ENCODE measurements at regions not wholly inside any gene's neighbourhood (a gene's known extent, or its start where the extent isn't known, plus 50 kb on each side); places are given as distances from the start of the nearest gene placed in this dataset.

GRCh38 chr5:97454015-97454414 is 271.0 kb upstream of the RIOK2 start:
- no peaks in the 10 kb centered on the region for H3K79me2 ChIP-seq (replicated peaks; ENCODE audit: insufficient read depth, low read length)
- no peak overlapping the region for H3K27ac ChIP-seq (ENCODE audit: low read length)
- H3F3A ChIP-seq (ENCODE audit: insufficient read depth, low read length, poor library complexity, severe bottlenecking) = no peaks in the 10 kb centered on the region
- H3K9me3 ChIP-seq (ENCODE audit: low read length) = no peaks in the 10 kb centered on the region
- H3K9ac ChIP-seq (ENCODE audit: low read length) = no peak overlapping the region
- no peaks in the 10 kb centered on the region for H3K36me3 ChIP-seq (ENCODE audit: insufficient read depth, low read length)
- H3K4me2 ChIP-seq (ENCODE audit: low read length) = no peak overlapping the region
- TF ChIP-seq POLR2AphosphoS5 (IDR thresholded peaks at IDR 0.05) = no peak
- no peak for TF ChIP-seq EZH2 (IDR thresholded peaks at IDR 0.05; ENCODE audit: borderline replicate concordance, insufficient read depth, low read length, poor library complexity, severe bottlenecking)
- TF ChIP-seq RAD21 (conservative IDR thresholded peaks at IDR 0.05) = no peak
- TF ChIP-seq CTCF (IDR thresholded peaks at IDR 0.05; ENCODE audit: poor library complexity, severe bottlenecking) = no peak
- no peak overlapping the region for H2AFZ ChIP-seq (ENCODE audit: low read depth, low read length)
- no peaks in the 10 kb centered on the region for H4K20me1 ChIP-seq (ENCODE audit: insufficient read depth)
- no peak overlapping the region for H3K4me3 ChIP-seq (ENCODE audit: low read length)
- no peaks in the 10 kb centered on the region for H3K27me3 ChIP-seq (ENCODE audit: insufficient read depth, low read depth, low read length)
- H3K9me2 ChIP-seq (ENCODE audit: insufficient read depth, low read length) = no peaks in the 10 kb centered on the region

GRCh38 chr5:97455996-97456395 is 272.9 kb upstream of the RIOK2 start:
- Histone ChIP-seq H3K9ac (ENCODE audit: low read length) (no peak overlapping the region), H3K27me3 (ENCODE audit: insufficient read depth, low read depth, low read length) (no peaks in the 10 kb centered on the region)
- TF ChIP-seq TAF1 (IDR thresholded peaks at IDR 0.05; ENCODE audit: low read depth) (no peak), REST (IDR thresholded peaks at IDR 0.05; ENCODE audit: borderline replicate concordance) (no peak), POLR2AphosphoS5 (IDR thresholded peaks at IDR 0.05) (no peak), EP300 (conservative IDR thresholded peaks at IDR 0.05; ENCODE audit: poor library complexity, severe bottlenecking) (no peak), CTCF (IDR thresholded peaks at IDR 0.05; ENCODE audit: poor library complexity, severe bottlenecking) (no peak), SMC3 (conservative IDR thresholded peaks at IDR 0.05; ENCODE audit: poor library complexity) (no peak), EZH2 (IDR thresholded peaks at IDR 0.05; ENCODE audit: borderline replicate concordance, insufficient read depth, low read length, poor library complexity, severe bottlenecking) (no peak), MXI1 (conservative IDR thresholded peaks at IDR 0.05; ENCODE audit: poor library complexity, severe bottlenecking) (no peak), RAD21 (conservative IDR thresholded peaks at IDR 0.05) (no peak)

More at GRCh38 chr5:97455996-97456395, 272.9 kb upstream of the RIOK2 start:
- Histone ChIP-seq H2AFZ (ENCODE audit: low read depth, low read length) (no peak overlapping the region), H3K9me3 (ENCODE audit: low read length) (no peaks in the 10 kb centered on the region), H3F3A (ENCODE audit: insufficient read depth, low read length, poor library complexity, severe bottlenecking) (no peaks in the 10 kb centered on the region), H3K9me2 (ENCODE audit: insufficient read depth, low read length) (no peaks in the 10 kb centered on the region), H3K27ac (ENCODE audit: low read length) (no peak overlapping the region), H3K4me3 (ENCODE audit: low read length) (no peak overlapping the region), H3K79me2 (replicated peaks; ENCODE audit: insufficient read depth, low read length) (no peaks in the 10 kb centered on the region), H3K36me3 (ENCODE audit: insufficient read depth, low read length) (no peaks in the 10 kb centered on the region), H4K20me1 (ENCODE audit: insufficient read depth) (no peaks in the 10 kb centered on the region), H3K4me2 (ENCODE audit: low read length) (no peak overlapping the region)
